CD14-positive monocyte (primary cell): ENCODE measurements at regions not wholly inside any gene's neighbourhood (a gene's known extent, or its start where the extent isn't known, plus 50 kb on each side); places are given as distances from the start of the nearest gene placed in this dataset.

Experiments
- DNase-seq, 3 donors: peaks; one replicate each; pipeline ENCODE4 v3.0.0-alpha.2; 2011 to 2022
- H2AFZ ChIP-seq: 2 replicates; pipeline ENCODE4 v1.6.0; 2012; ENCODE audit warnings: mild to moderate bottlenecking, low read depth, low read length, inconsistent platforms; ENCODE audit not compliant: insufficient read depth, poor library complexity, severe bottlenecking
- H3K27ac ChIP-seq, 2 donors: 1 replicate in 1 of 2; 2 replicates in 1 of 2; pipeline ENCODE4 v1.5.1; 2012 to 2013; ENCODE audit warnings: low read length in 2 of 2, control low read depth in 1 of 2, inconsistent platforms in 1 of 2, low read depth in 1 of 2, mild to moderate bottlenecking in 1 of 2
- H3K27me3 ChIP-seq, 2 donors: one replicate each; pipeline versions ENCODE4 v1.6.0 to v1.6.1; 2011 to 2013; ENCODE audit warnings: low read length in 2 of 2; ENCODE audit not compliant: control insufficient read depth in 2 of 2, insufficient read depth in 2 of 2
- H3K36me3 ChIP-seq, 2 donors: replicated peaks in 1 of 2; 1 replicate in 1 of 2; 2 replicates in 1 of 2; pipeline versions ENCODE4 v1.5.1 to v1.6.1; 2012 to 2013; ENCODE audit warnings: low read length in 2 of 2, control low read depth in 1 of 2, inconsistent platforms in 1 of 2, mild to moderate bottlenecking in 1 of 2; ENCODE audit not compliant: insufficient read depth in 2 of 2, control insufficient read depth in 1 of 2
- H3K4me1 ChIP-seq, 2 donors: 1 replicate in 1 of 2; 2 replicates in 1 of 2; pipeline versions ENCODE4 v1.5.1 to v1.6.1; 2012 to 2013; ENCODE audit warnings: low read length in 2 of 2, control low read depth in 1 of 2, inconsistent platforms in 1 of 2, mild to moderate bottlenecking in 1 of 2, moderate library complexity in 1 of 2; ENCODE audit not compliant: insufficient read depth in 2 of 2, control insufficient read depth in 1 of 2
- H3K4me2 ChIP-seq: replicated peaks from 2 replicates; pipeline ENCODE3; 2012; ENCODE audit warnings: low read length, moderate library complexity, mild to moderate bottlenecking; ENCODE audit not compliant: poor library complexity, severe bottlenecking; ENCODE audit errors: extremely low read depth
- H3K4me3 ChIP-seq, 3 experiments: fragments of 200-600 bp in 1 of 3; sonication (generic) in 1 of 3; replicated peaks in 1 of 3; 1 replicate in 2 of 3; 2 replicates in 1 of 3; pipeline ENCODE4 v1.5.1; 2011 to 2013; ENCODE audit warnings: low read length in 3 of 3, mild to moderate bottlenecking in 3 of 3, control low read depth in 2 of 3, low read depth in 2 of 3, inconsistent platforms in 1 of 3, moderate library complexity in 1 of 3
- H3K79me2 ChIP-seq: 2 replicates; pipeline ENCODE4 v1.6.0; 2012; ENCODE audit warnings: mild to moderate bottlenecking, control low read depth, inconsistent platforms, low read length, moderate library complexity; ENCODE audit not compliant: insufficient read depth
- H3K9ac ChIP-seq: 2 replicates; pipeline ENCODE4 v1.6.0; 2017; ENCODE audit warnings: low read length, mild to moderate bottlenecking; ENCODE audit not compliant: insufficient read depth, poor library complexity, severe bottlenecking
- H3K9me3 ChIP-seq, 2 donors: replicated peaks in 1 of 2; 1 replicate in 1 of 2; 2 replicates in 1 of 2; pipeline versions ENCODE4 v1.5.1 to v1.6.1; 2012 to 2013; ENCODE audit warnings: low read length in 2 of 2, control low read depth in 1 of 2; ENCODE audit not compliant: control insufficient read depth in 1 of 2, insufficient read depth in 1 of 2
- H4K20me1 ChIP-seq: 2 replicates; pipeline ENCODE4 v1.6.0; 2012; ENCODE audit warnings: mild to moderate bottlenecking, low read length, control low read depth, moderate library complexity; ENCODE audit not compliant: insufficient read depth
- H3K27ac Mint-ChIP-seq, 7 donors: one replicate each; pipeline ENCODE4 v1.8.0; 2020; ENCODE audit warnings: mild to moderate bottlenecking in 7 of 7, mixed read lengths in 7 of 7, moderate library complexity in 6 of 7, inconsistent platforms in 2 of 7
- H3K27me3 Mint-ChIP-seq, 3 donors: one replicate each; pipeline ENCODE4 v1.8.0; 2021 to 2022; ENCODE audit warnings: low read depth in 3 of 3, mild to moderate bottlenecking in 3 of 3, mixed read lengths in 3 of 3, moderate library complexity in 3 of 3, inconsistent platforms in 1 of 3
- H3K36me3 Mint-ChIP-seq, 2 donors: one replicate each; pipeline ENCODE4 v1.8.0; 2020; ENCODE audit warnings: mixed read lengths in 2 of 2, inconsistent platforms in 1 of 2, mild to moderate bottlenecking in 1 of 2
- H3K4me1 Mint-ChIP-seq: one replicate; pipeline ENCODE4 v1.8.0; 2020; ENCODE audit warnings: mild to moderate bottlenecking, mixed read lengths
- H3K4me3 Mint-ChIP-seq, 2 donors: one replicate each; pipeline ENCODE4 v1.8.0; 2020; ENCODE audit warnings: mild to moderate bottlenecking in 2 of 2, mixed read lengths in 2 of 2, moderate library complexity in 1 of 2
- H3K9me3 Mint-ChIP-seq, 7 donors: one replicate each; pipeline ENCODE4 v1.8.0; 2020 to 2022; ENCODE audit warnings: mixed read lengths in 7 of 7, mild to moderate bottlenecking in 6 of 7, moderate library complexity in 6 of 7, inconsistent platforms in 2 of 7
- WGBS: methylation state at CpG from one replicate; pipeline ENCODE4 v1.1.5; 2013; ENCODE audit warnings: missing lambda C conversion rate; ENCODE audit not compliant: insufficient coverage; 5-methylcytosine and 5-hydroxymethylcytosine counted together
- intact Hi-C, 2 donors: fragments of 100-400 bp; cut with micrococcal nuclease; formaldehyde crosslinking; loops; one replicate each; pipeline versions ENCODE4 v1.15.0 to v1.15.1; 2023
- TF ChIP-seq, protein P1 (sequence below): fragments of 200-600 bp; IDR thresholded peaks from one replicate; pipeline ENCODE4 v1.8.0; 2022; ENCODE audit warnings: antibody characterized with exemption, mild to moderate bottlenecking

DNA sequence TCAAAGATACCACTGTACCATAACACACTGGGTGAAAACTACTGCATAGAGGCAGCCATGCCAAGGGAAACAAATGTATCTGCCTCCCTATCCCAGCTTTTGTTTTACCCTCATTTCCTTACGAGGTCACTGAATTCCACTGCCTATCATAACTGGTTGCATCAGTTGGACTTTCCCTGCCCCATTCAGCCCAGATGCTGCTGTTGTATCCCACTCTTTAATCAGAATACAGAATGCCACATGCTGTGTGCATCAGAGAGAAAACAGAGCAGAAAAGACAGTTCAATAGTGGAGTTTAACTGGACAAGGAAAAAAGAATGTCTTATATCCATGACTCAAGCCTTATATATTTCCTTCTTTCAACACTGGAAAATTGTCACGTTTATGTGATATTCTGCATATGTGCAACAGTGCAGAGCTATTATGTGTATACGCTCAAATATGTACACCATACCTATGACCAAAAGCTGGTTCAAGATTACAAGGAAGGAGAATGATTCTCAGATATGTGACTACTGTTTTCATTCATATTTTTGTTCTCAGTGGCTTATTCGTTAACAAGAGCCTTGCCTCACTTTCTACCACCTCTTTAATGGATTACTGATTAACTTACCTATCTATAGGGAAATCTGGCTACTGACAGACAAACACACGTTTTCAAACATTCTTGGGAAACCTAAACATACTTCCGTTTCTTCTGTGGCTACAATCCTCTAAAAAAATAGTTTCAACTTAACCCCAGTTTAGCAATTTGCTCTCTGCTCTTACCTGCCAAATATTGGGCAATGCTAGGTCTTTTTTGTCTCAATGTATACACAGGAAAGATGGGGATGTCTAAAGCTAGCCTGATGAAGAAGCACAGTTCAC lies 378.9 kb downstream of the SMARCA1 start:
- peaks cover 0 to 8% (median 0%) of the 10 kb centered on the region in 3 donors for H3K27me3 Mint-ChIP-seq
- no peaks in the 10 kb centered on the region for H3K79me2 ChIP-seq
- TF ChIP-seq, protein P1, sequence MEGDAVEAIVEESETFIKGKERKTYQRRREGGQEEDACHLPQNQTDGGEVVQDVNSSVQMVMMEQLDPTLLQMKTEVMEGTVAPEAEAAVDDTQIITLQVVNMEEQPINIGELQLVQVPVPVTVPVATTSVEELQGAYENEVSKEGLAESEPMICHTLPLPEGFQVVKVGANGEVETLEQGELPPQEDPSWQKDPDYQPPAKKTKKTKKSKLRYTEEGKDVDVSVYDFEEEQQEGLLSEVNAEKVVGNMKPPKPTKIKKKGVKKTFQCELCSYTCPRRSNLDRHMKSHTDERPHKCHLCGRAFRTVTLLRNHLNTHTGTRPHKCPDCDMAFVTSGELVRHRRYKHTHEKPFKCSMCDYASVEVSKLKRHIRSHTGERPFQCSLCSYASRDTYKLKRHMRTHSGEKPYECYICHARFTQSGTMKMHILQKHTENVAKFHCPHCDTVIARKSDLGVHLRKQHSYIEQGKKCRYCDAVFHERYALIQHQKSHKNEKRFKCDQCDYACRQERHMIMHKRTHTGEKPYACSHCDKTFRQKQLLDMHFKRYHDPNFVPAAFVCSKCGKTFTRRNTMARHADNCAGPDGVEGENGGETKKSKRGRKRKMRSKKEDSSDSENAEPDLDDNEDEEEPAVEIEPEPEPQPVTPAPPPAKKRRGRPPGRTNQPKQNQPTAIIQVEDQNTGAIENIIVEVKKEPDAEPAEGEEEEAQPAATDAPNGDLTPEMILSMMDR, result no peak
- no peaks in the 10 kb centered on the region for H3K9me3 Mint-ChIP-seq
- intact Hi-C loops, result no loop called here
- H3K4me2 ChIP-seq, result no peak overlapping the region
- no peaks in the 10 kb centered on the region for H3K36me3 Mint-ChIP-seq
- H3K27me3 ChIP-seq, result no peaks in the 10 kb centered on the region
- no peak overlapping the region for H3K27ac ChIP-seq
- no peak overlapping the region for H3K27ac Mint-ChIP-seq
- no peak overlapping the region for H3K4me3 Mint-ChIP-seq
- no peak overlapping the region for H3K4me3 ChIP-seq
- no peak for DNase-seq
- H3K4me1 ChIP-seq, result no peaks in the 10 kb centered on the region
- no CpG with 5 or more reads among the region's 6 CpGs for WGBS
- no peak overlapping the region for H2AFZ ChIP-seq
- no peak overlapping the region for H3K9ac ChIP-seq
- no peaks in the 10 kb centered on the region for H3K36me3 ChIP-seq
- no peaks in the 10 kb centered on the region for H3K9me3 ChIP-seq
- H4K20me1 ChIP-seq, result no peaks in the 10 kb centered on the region
- no peaks in the 10 kb centered on the region for H3K4me1 Mint-ChIP-seq

DNA sequence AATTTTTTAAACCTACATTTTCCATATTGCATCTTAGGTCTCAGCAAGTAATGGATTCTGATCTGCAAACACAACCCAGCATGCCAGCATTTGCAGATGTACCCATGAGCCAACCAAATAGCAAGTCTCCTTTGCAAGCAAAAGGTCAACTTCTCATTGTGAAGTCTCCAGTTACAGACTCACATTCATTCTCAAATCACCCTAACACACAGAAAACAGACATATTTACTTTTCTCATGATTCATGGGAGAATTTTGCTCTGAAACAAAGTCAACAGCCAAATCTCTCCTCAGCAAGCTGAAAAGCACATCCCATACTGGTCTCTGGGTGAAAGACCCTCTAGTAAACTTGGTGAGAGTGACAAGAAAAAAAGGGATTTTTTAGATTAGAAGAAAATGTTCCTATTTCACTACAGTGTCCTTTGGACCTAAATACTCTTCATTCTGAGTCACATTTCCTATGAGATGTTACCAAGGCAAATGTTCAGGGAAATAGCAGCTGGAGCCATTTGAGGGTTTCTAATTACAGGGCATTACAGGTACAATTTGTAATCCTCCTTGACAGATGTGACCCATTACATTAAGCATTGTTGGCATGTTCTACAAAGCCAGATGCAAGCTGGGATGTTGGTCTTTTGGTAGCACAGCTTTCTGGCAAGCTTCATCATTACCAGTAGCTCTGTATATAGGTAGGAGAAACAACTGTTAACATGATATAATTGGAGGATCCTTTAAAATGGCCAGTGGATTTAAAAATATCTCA lies 383.3 kb downstream of the SMARCA1 start:
- no peak overlapping the region for H3K27ac Mint-ChIP-seq
- H3K4me1 Mint-ChIP-seq, result no peaks in the 10 kb centered on the region
- Histone ChIP-seq H3K27ac (no peak overlapping the region), H2AFZ (no peak overlapping the region), H3K9me3 (no peaks in the 10 kb centered on the region), H3K4me1 (no peaks in the 10 kb centered on the region), H4K20me1 (no peaks in the 10 kb centered on the region), H3K27me3 (peaks cover 0 to 2% of the 10 kb centered on the region in 2 donors), H3K36me3 (no peaks in the 10 kb centered on the region), H3K79me2 (no peaks in the 10 kb centered on the region), H3K4me2 (no peak overlapping the region), H3K9ac (no peak overlapping the region), H3K4me3 (no peak overlapping the region)
- intact Hi-C loops, result no loop called here
- peaks cover 0 to 2% (median 0%) of the 10 kb centered on the region in 7 donors for H3K9me3 Mint-ChIP-seq
- no peaks in the 10 kb centered on the region for H3K36me3 Mint-ChIP-seq
- no peak overlapping the region for H3K4me3 Mint-ChIP-seq
- TF ChIP-seq, protein P1, result no peak
- peaks cover 0 to 2% (median 2%) of the 10 kb centered on the region in 3 donors for H3K27me3 Mint-ChIP-seq
- DNase-seq, result no peak
